ENCODE measurements at regions not wholly inside any gene's neighbourhood (a gene's known extent, or its start where the extent isn't known, plus 50 kb on each side); places are given as distances from the start of the nearest gene placed in this dataset.
"Not testable (repeated sequence)": the region's sequence is repeated elsewhere in the genome, so short reads cannot be mapped to it uniquely, and the experiment has no call there.

DNA sequence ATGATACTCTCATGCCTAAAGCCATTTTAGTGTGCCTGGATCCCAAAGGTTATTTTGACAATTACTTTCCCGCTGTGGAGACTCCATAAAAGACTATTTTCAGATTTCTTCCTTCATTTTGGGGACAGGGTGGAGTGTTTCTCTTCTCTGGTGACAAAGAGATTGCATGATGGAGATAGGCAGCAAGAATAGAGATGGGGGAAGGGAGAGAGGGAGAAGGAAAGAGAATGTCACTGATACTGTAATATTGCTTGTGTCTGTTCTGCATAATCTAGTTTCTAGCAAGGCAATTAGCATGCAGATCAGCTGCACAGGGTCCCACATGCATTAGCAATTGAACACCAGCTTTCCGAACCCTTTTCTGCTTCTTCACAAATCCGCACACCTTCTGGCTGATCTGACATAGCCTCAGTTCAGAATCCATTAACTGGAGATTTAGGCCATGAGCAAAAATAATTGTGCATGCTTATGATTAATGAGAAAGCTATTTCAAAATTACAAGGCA is 222.4 kb downstream of the OXSM start:
- H4K20me1 ChIP-seq (ENCODE audit: insufficient read depth, low read length), result no peaks in the 10 kb centered on the region
- peaks cover 4% of the 10 kb centered on the region for H3K9me3 ChIP-seq (ENCODE audit: insufficient read depth, low read depth, low read length)
- no peaks in the 10 kb centered on the region for H3K79me2 ChIP-seq (ENCODE audit: insufficient read depth, low read length)
- H3K27ac ChIP-seq (ENCODE audit: low read depth, low read length), result no peak overlapping the region
- TF ChIP-seq EZH2 (IDR thresholded peaks at IDR 0.05; ENCODE audit: insufficient read depth, low read length), result no peak
- TF ChIP-seq CTCF (IDR thresholded peaks at IDR 0.05; ENCODE audit: insufficient read depth, low read depth, low read length), result no peak
- Mint-ChIP-seq H3K27ac (ENCODE audit: unreplicated experiment) (no peak overlapping the region), H3K36me3 (ENCODE audit: low read depth, unreplicated experiment) (no peaks in the 10 kb centered on the region), H3K4me1 (ENCODE audit: low read depth, unreplicated experiment) (no peaks in the 10 kb centered on the region), H3K27me3 (ENCODE audit: low read depth, unreplicated experiment) (no peaks in the 10 kb centered on the region), H3K9me3 (ENCODE audit: unreplicated experiment) (peaks cover 4% of the 10 kb centered on the region), H3K4me3 (ENCODE audit: unreplicated experiment) (no peak overlapping the region)
- FAIRE-seq, result no peak
- no peak overlapping the region for H3K9ac ChIP-seq (ENCODE audit: low read length)
- H3K4me2 ChIP-seq (ENCODE audit: low read length), result no peak overlapping the region
- no peak overlapping the region for H2AFZ ChIP-seq (ENCODE audit: low read depth, low read length)
- no peaks in the 10 kb centered on the region for H3K4me1 ChIP-seq (ENCODE audit: insufficient read depth, low read length)
- H3K36me3 ChIP-seq (ENCODE audit: insufficient read depth, low read length), result no peaks in the 10 kb centered on the region
- H3K4me3 ChIP-seq (ENCODE audit: insufficient read depth, low read depth, low read length), result no peak overlapping the region
- no peak for DNase-seq (ENCODE audit: low read depth)
- no peaks in the 10 kb centered on the region for H3K27me3 ChIP-seq (ENCODE audit: insufficient read depth, low read length)

GRCh38 chr3:26015752-26016151 is 225.9 kb downstream of the OXSM start:
- Mint-ChIP-seq H3K4me3 (ENCODE audit: unreplicated experiment) (no peak overlapping the region), H3K27me3 (ENCODE audit: low read depth, unreplicated experiment) (no peaks in the 10 kb centered on the region), H3K9me3 (ENCODE audit: unreplicated experiment) (peaks cover 4% of the 10 kb centered on the region), H3K36me3 (ENCODE audit: low read depth, unreplicated experiment) (no peaks in the 10 kb centered on the region), H3K27ac (ENCODE audit: unreplicated experiment) (no peak overlapping the region), H3K4me1 (ENCODE audit: low read depth, unreplicated experiment) (no peaks in the 10 kb centered on the region)
- Histone ChIP-seq H3K9me3 (ENCODE audit: insufficient read depth, low read depth, low read length) (peaks cover 4% of the 10 kb centered on the region), H3K36me3 (ENCODE audit: insufficient read depth, low read length) (no peaks in the 10 kb centered on the region), H3K27ac (ENCODE audit: low read depth, low read length) (no peak overlapping the region), H2AFZ (ENCODE audit: low read depth, low read length) (no peak overlapping the region), H3K9ac (ENCODE audit: low read length) (no peak overlapping the region), H3K4me1 (ENCODE audit: insufficient read depth, low read length) (no peaks in the 10 kb centered on the region), H3K4me2 (ENCODE audit: low read length) (no peak overlapping the region), H3K4me3 (ENCODE audit: insufficient read depth, low read depth, low read length) (no peak overlapping the region), H3K79me2 (ENCODE audit: insufficient read depth, low read length) (no peaks in the 10 kb centered on the region), H4K20me1 (ENCODE audit: insufficient read depth, low read length) (no peaks in the 10 kb centered on the region), H3K27me3 (ENCODE audit: insufficient read depth, low read length) (no peaks in the 10 kb centered on the region)
- TF ChIP-seq EZH2 (IDR thresholded peaks at IDR 0.05; ENCODE audit: insufficient read depth, low read length) (no peak), CTCF (IDR thresholded peaks at IDR 0.05; ENCODE audit: insufficient read depth, low read depth, low read length) (no peak)
- DNase-seq (ENCODE audit: low read depth) (no peak), FAIRE-seq (no peak)

- H3K36me3 Mint-ChIP-seq (ENCODE audit: low read depth, unreplicated experiment), result no peaks in the 10 kb centered on the region
- H3K4me1 ChIP-seq (ENCODE audit: insufficient read depth, low read length), result no peaks in the 10 kb centered on the region
- H3K27ac Mint-ChIP-seq (ENCODE audit: unreplicated experiment), result no peak overlapping the region
- no peaks in the 10 kb centered on the region for H3K79me2 ChIP-seq (ENCODE audit: insufficient read depth, low read length)
- no peaks in the 10 kb centered on the region for H3K36me3 ChIP-seq (ENCODE audit: insufficient read depth, low read length)
- H3K4me3 ChIP-seq (ENCODE audit: insufficient read depth, low read depth, low read length), result no peak overlapping the region
- peaks cover 2% of the 10 kb centered on the region for H3K9me3 ChIP-seq (ENCODE audit: insufficient read depth, low read depth, low read length)
- no peaks in the 10 kb centered on the region for H4K20me1 ChIP-seq (ENCODE audit: insufficient read depth, low read length)
- DNase-seq (ENCODE audit: low read depth) (no peak), FAIRE-seq (no peak)
- H3K4me2 ChIP-seq (ENCODE audit: low read length), result no peak overlapping the region
- TF ChIP-seq EZH2 (IDR thresholded peaks at IDR 0.05; ENCODE audit: insufficient read depth, low read length), result no peak
- no peak for TF ChIP-seq CTCF (IDR thresholded peaks at IDR 0.05; ENCODE audit: insufficient read depth, low read depth, low read length)
- no peak overlapping the region for H3K27ac ChIP-seq (ENCODE audit: low read depth, low read length)
- H2AFZ ChIP-seq (ENCODE audit: low read depth, low read length), result no peak overlapping the region
- H3K27me3 ChIP-seq (ENCODE audit: insufficient read depth, low read length), result no peaks in the 10 kb centered on the region
- peaks cover 3% of the 10 kb centered on the region for H3K9me3 Mint-ChIP-seq (ENCODE audit: unreplicated experiment)
- H3K4me3 Mint-ChIP-seq (ENCODE audit: unreplicated experiment), result no peak overlapping the region
- no peak overlapping the region for H3K9ac ChIP-seq (ENCODE audit: low read length)
- no peaks in the 10 kb centered on the region for H3K4me1 Mint-ChIP-seq (ENCODE audit: low read depth, unreplicated experiment)
- H3K27me3 Mint-ChIP-seq (ENCODE audit: low read depth, unreplicated experiment), result no peaks in the 10 kb centered on the region
Observed at GRCh38 chr3:26018889-26019288, 229.0 kb downstream of the OXSM start.

DNA sequence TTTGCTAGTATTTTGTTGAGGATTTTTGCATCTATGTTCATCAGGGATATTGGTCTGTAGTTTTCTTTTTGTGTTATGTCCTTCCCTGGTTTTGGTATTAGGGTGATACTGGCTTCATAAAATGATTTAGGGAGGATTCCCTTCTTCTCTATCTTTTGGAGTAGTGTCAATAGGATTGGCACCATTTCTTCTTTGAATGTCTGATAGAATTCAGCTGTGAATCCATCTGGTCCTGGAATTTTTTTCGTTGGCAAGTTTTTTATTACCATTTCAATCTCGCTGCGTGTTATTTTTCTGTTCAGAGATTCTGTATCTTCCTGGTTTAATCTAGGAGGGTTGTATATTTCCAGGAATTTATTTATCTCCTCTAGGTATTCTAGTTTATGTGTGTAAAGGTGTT is 234.3 kb downstream of the OXSM start:
- H3K27ac Mint-ChIP-seq (ENCODE audit: unreplicated experiment); H3K36me3 Mint-ChIP-seq (ENCODE audit: low read depth, unreplicated experiment): not testable (repeated sequence)

More for the DNA sequence above, 234.3 kb downstream of the OXSM start:
- not testable (repeated sequence) for H3K9me3 ChIP-seq (ENCODE audit: insufficient read depth, low read depth, low read length); H3K27ac ChIP-seq (ENCODE audit: low read depth, low read length); H3K79me2 ChIP-seq (ENCODE audit: insufficient read depth, low read length); H3K27me3 ChIP-seq (ENCODE audit: insufficient read depth, low read length); H3K4me2 ChIP-seq (ENCODE audit: low read length); H4K20me1 ChIP-seq (ENCODE audit: insufficient read depth, low read length); H2AFZ ChIP-seq (ENCODE audit: low read depth, low read length); H3K4me1 Mint-ChIP-seq (ENCODE audit: low read depth, unreplicated experiment); FAIRE-seq; H3K4me3 ChIP-seq (ENCODE audit: insufficient read depth, low read depth, low read length); H3K9ac ChIP-seq (ENCODE audit: low read length); H3K9me3 Mint-ChIP-seq (ENCODE audit: unreplicated experiment); H3K36me3 ChIP-seq (ENCODE audit: insufficient read depth, low read length); H3K4me3 Mint-ChIP-seq (ENCODE audit: unreplicated experiment); H3K27me3 Mint-ChIP-seq (ENCODE audit: low read depth, unreplicated experiment); H3K4me1 ChIP-seq (ENCODE audit: insufficient read depth, low read length); DNase-seq (ENCODE audit: low read depth)

Data from astrocyte (in vitro differentiated cells and primary cell).